Fibroblast of lung (primary cell): ENCODE measurements at regions not wholly inside any gene's neighbourhood (a gene's known extent, or its start where the extent isn't known, plus 50 kb on each side); places are given as distances from the start of the nearest gene placed in this dataset.

Experiments used
- DNase-seq, 2 donors: peaks; one replicate each; pipeline versions ENCODE4 v3.0.0 to v3.0.0-alpha.2; 2010; ENCODE audit warnings: low read depth in 2 of 2
- H2AFZ ChIP-seq: 2 replicates; pipeline ENCODE4 v1.5.1; 2012; ENCODE audit warnings: low read length, control low read depth, inconsistent platforms
- H3K27ac ChIP-seq: 2 replicates; pipeline ENCODE4 v1.5.1; 2011; ENCODE audit warnings: low read length, control low read depth; ENCODE audit not compliant: insufficient read depth
- H3K27me3 ChIP-seq: 2 replicates; pipeline ENCODE4 v1.5.1; 2011; ENCODE audit warnings: mild to moderate bottlenecking, low read length; ENCODE audit not compliant: control insufficient read depth, insufficient read depth
- H3K36me3 ChIP-seq: 2 replicates; pipeline ENCODE4 v1.5.1; 2011; ENCODE audit warnings: low read length; ENCODE audit not compliant: control insufficient read depth, insufficient read depth
- H3K4me1 ChIP-seq: 2 replicates; pipeline ENCODE4 v1.5.1; 2011; ENCODE audit warnings: low read length; ENCODE audit not compliant: control insufficient read depth, insufficient read depth; ENCODE audit errors: extremely low read depth
- H3K4me2 ChIP-seq: 2 replicates; pipeline ENCODE4 v1.5.1; 2011; ENCODE audit warnings: low read length, control low read depth; ENCODE audit not compliant: insufficient read depth; ENCODE audit errors: extremely low read depth
- H3K4me3 ChIP-seq, 4 experiments: fragments of 200-600 bp in 1 of 4; sonication (generic) in 1 of 4; replicated peaks in 1 of 4; 2 replicates each; pipeline ENCODE4 v1.5.1; 2011 to 2016; ENCODE audit warnings: low read length in 4 of 4, low read depth in 3 of 4, mild to moderate bottlenecking in 3 of 4, control low read depth in 2 of 4, inconsistent platforms in 1 of 4, mixed read lengths in 1 of 4; ENCODE audit not compliant: insufficient read depth in 1 of 4; ENCODE audit errors: control extremely low read depth in 1 of 4
- H3K79me2 ChIP-seq: 2 replicates; pipeline ENCODE4 v1.5.1; 2012; ENCODE audit warnings: mild to moderate bottlenecking, low read length, inconsistent platforms; ENCODE audit not compliant: control insufficient read depth, insufficient read depth
- H3K9ac ChIP-seq: 2 replicates; pipeline ENCODE4 v1.5.1; 2011; ENCODE audit warnings: mild to moderate bottlenecking, low read length, control low read depth; ENCODE audit not compliant: insufficient read depth
- H3K9me3 ChIP-seq: 2 replicates; pipeline ENCODE4 v1.5.1; 2012; ENCODE audit warnings: low read depth, low read length; ENCODE audit not compliant: control insufficient read depth, insufficient read depth
- H4K20me1 ChIP-seq: 2 replicates; pipeline ENCODE4 v1.5.1; 2011; ENCODE audit warnings: low read length; ENCODE audit not compliant: control insufficient read depth, insufficient read depth; ENCODE audit errors: extremely low read depth
- EZH2 ChIP-seq: IDR thresholded peaks from 2 replicates; pipeline ENCODE4 v1.5.1; 2012; ENCODE audit warnings: low read length, control low read depth, mild to moderate bottlenecking; ENCODE audit errors: missing control alignments
- TF ChIP-seq, protein P1 (sequence below), 2 donors: IDR thresholded peaks in 1 of 2; conservative IDR thresholded peaks in 1 of 2; 1 replicate in 1 of 2; 2 replicates in 1 of 2; pipeline ENCODE4 v1.5.1; 2011 to 2012; ENCODE audit warnings: low read length in 2 of 2, control low read depth in 1 of 2, inconsistent platforms in 1 of 2, low read depth in 1 of 2, mild to moderate bottlenecking in 1 of 2

DNA sequence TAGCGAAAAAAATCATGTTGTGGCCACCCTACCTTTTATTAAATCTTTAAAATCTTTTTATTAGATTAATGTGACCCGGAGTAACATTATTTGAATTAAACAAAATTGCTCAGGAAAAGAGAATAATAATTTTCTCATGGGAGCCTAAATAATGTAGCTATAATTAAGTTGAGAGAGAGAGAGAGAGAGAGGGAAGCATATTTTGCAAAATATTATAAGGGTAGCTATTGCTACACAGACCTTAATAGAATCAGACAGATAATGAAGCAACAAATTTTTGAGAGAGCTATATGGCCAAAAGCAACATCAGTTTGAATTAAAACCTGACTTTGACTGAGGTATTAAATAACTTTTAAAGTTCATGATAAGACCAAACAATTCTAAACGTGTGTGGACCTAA, 703.5 kb downstream of the TMTC2 start:
- Histone ChIP-seq H4K20me1 (no peaks in the 10 kb centered on the region), H3K4me1 (no peaks in the 10 kb centered on the region), H3K27ac (no peak overlapping the region), H3K9me3 (no peaks in the 10 kb centered on the region), H3K4me2 (no peak overlapping the region), H2AFZ (no peak overlapping the region), H3K9ac (no peak overlapping the region), H3K4me3 (no peak overlapping the region), H3K27me3 (no peaks in the 10 kb centered on the region), H3K36me3 (no peaks in the 10 kb centered on the region), H3K79me2 (no peaks in the 10 kb centered on the region)
- DNase-seq = no peak
- no peak for TF ChIP-seq EZH2
- TF ChIP-seq, protein P1, sequence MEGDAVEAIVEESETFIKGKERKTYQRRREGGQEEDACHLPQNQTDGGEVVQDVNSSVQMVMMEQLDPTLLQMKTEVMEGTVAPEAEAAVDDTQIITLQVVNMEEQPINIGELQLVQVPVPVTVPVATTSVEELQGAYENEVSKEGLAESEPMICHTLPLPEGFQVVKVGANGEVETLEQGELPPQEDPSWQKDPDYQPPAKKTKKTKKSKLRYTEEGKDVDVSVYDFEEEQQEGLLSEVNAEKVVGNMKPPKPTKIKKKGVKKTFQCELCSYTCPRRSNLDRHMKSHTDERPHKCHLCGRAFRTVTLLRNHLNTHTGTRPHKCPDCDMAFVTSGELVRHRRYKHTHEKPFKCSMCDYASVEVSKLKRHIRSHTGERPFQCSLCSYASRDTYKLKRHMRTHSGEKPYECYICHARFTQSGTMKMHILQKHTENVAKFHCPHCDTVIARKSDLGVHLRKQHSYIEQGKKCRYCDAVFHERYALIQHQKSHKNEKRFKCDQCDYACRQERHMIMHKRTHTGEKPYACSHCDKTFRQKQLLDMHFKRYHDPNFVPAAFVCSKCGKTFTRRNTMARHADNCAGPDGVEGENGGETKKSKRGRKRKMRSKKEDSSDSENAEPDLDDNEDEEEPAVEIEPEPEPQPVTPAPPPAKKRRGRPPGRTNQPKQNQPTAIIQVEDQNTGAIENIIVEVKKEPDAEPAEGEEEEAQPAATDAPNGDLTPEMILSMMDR (conservative IDR thresholded peaks at IDR 0.05 in 1 of 2, IDR thresholded peaks at IDR 0.05 in 1 of 2; ENCODE audit: low read depth in 1 of 2, low read length in 2 of 2) = no peak

DNA sequence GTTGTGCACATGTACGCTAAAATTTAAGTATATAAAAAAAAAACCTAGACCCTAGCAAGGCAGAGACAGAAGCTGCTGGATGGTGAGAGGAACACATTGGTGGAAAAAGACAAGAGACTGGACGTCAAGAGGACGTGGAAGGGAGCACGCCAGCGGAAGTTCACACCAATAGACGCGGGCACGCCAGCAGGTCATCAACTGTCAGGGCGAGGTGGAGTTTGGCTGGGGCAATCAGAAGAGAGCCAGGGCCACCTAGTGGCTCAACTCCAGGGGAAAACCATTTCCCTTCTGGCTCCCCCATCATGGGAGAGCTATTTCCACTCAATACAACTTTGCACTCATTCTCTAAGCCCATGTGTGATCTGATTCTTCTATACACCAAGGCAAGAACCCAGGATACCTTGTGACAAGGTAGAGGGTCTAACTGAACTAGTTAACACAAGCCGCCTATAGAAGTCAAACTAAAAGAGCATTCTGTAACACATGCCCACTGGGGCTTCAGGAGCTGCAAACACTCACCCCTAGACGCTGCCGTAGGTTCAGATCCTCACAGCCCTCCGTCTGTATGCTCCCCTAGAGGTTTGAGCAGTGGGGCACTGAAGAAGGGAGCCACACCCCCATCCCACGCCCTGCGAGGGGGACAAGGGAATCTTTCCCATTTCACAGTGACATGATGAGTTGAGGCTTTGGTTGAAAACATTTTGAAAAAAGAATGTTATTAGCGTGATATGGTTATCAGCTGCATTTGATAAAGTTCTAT, 702.7 kb downstream of the TMTC2 start:
- H3K27me3 ChIP-seq = no peaks in the 10 kb centered on the region
- no peak overlapping the region for H3K4me2 ChIP-seq
- no peaks in the 10 kb centered on the region for H4K20me1 ChIP-seq
- DNase-seq = no peak
- H3K27ac ChIP-seq = no peak overlapping the region
- TF ChIP-seq, protein P1 (conservative IDR thresholded peaks at IDR 0.05 in 1 of 2, IDR thresholded peaks at IDR 0.05 in 1 of 2; ENCODE audit: low read depth in 1 of 2, low read length in 2 of 2) = no peak
- no peak for TF ChIP-seq EZH2
- H3K36me3 ChIP-seq = no peaks in the 10 kb centered on the region
- H3K79me2 ChIP-seq = no peaks in the 10 kb centered on the region
- H3K4me3 ChIP-seq = no peak overlapping the region
- H2AFZ ChIP-seq = no peak overlapping the region
- no peaks in the 10 kb centered on the region for H3K4me1 ChIP-seq
- H3K9me3 ChIP-seq = no peaks in the 10 kb centered on the region
- H3K9ac ChIP-seq = no peak overlapping the region

DNA sequence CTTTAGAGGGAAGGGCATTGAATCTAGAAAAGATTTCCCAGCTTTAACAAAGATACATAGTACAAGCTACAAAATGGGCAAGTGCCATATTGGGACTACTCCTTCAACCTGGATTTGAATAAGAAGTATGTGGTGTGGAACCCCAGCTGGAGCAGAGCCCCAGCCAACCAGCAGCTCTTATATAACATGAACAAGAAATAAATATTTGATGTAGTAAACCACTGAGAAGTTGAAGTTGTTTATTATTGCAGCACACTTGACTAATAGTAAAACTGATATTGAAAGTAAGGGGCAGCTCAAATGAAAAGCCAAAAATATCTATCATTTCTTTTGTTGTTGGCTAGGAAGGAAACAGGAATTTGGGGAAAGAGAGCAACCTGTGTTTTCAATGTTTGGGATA, 701.8 kb downstream of the TMTC2 start:
- H3K79me2 ChIP-seq = no peaks in the 10 kb centered on the region
- no peak overlapping the region for H3K4me3 ChIP-seq
- no peak overlapping the region for H3K27ac ChIP-seq
- no peak for DNase-seq
- H3K4me1 ChIP-seq = no peaks in the 10 kb centered on the region
- no peaks in the 10 kb centered on the region for H4K20me1 ChIP-seq
- no peaks in the 10 kb centered on the region for H3K9me3 ChIP-seq
- H3K9ac ChIP-seq = no peak overlapping the region
- no peak overlapping the region for H3K4me2 ChIP-seq
- TF ChIP-seq EZH2 = no peak
- TF ChIP-seq, protein P1 (conservative IDR thresholded peaks at IDR 0.05 in 1 of 2, IDR thresholded peaks at IDR 0.05 in 1 of 2; ENCODE audit: low read depth in 1 of 2, low read length in 2 of 2) = no peak
- no peak overlapping the region for H2AFZ ChIP-seq
- H3K27me3 ChIP-seq = no peaks in the 10 kb centered on the region
- H3K36me3 ChIP-seq = no peaks in the 10 kb centered on the region
